IPS DF 6.9 (cell line): ENCODE measurements at regions not wholly inside any gene's neighbourhood (a gene's known extent, or its start where the extent isn't known, plus 50 kb on each side); places are given as distances from the start of the nearest gene placed in this dataset.
"Not testable (repeated sequence)": the region's sequence is repeated elsewhere in the genome, so short reads cannot be mapped to it uniquely, and the experiment has no call there.

Experiments used
- DNase-seq: peaks from one replicate; pipeline ENCODE4 v3.0.0-alpha.2; 2013; ENCODE audit warnings: low read depth, low spot score
- H3K27ac ChIP-seq: one replicate; pipeline ENCODE4 v1.5.1; 2013; ENCODE audit warnings: low read length, control low read depth
- H3K27me3 ChIP-seq: 2 replicates; pipeline ENCODE4 v1.6.1; 2013; ENCODE audit warnings: mild to moderate bottlenecking, low read length; ENCODE audit not compliant: control insufficient read depth, insufficient read depth
- H3K36me3 ChIP-seq: 2 replicates; pipeline ENCODE4 v1.6.1; 2013; ENCODE audit warnings: low read length; ENCODE audit not compliant: control insufficient read depth, insufficient read depth
- H3K4me1 ChIP-seq: 2 replicates; pipeline ENCODE4 v1.6.1; 2013; ENCODE audit warnings: low read length; ENCODE audit not compliant: control insufficient read depth, insufficient read depth
- H3K4me3 ChIP-seq: 2 replicates; pipeline ENCODE4 v1.5.1; 2013; ENCODE audit warnings: mild to moderate bottlenecking, low read length
- H3K9me3 ChIP-seq: 2 replicates; pipeline ENCODE4 v1.6.1; 2013; ENCODE audit warnings: low read length, inconsistent platforms; ENCODE audit not compliant: control insufficient read depth, insufficient read depth
- WGBS: extraction: QIAGEN DNeasy Blood & Tissue Kit; methylation state at CpG from one replicate; pipeline ENCODE4 v1.1.7; 2013; ENCODE audit warnings: mixed read lengths, missing lambda C conversion rate; ENCODE audit not compliant: insufficient read length, insufficient coverage; 5-methylcytosine and 5-hydroxymethylcytosine counted together

- not testable (repeated sequence) for H3K4me3 ChIP-seq, H3K36me3 ChIP-seq, H3K4me1 ChIP-seq, H3K27ac ChIP-seq, H3K27me3 ChIP-seq, H3K9me3 ChIP-seq, DNase-seq
- no CpG with 5 or more reads among the region's 3 CpGs for WGBS
Measured at GRCh38 chr5:85588268-85588667, 1029.5 kb upstream of the COX7C start.

- no CpG with 5 or more reads among the region's 2 CpGs for WGBS
- no peaks in the 10 kb centered on the region for H3K4me1 ChIP-seq
- H3K36me3 ChIP-seq, result no peaks in the 10 kb centered on the region
- H3K27me3 ChIP-seq, result no peaks in the 10 kb centered on the region
- H3K4me3 ChIP-seq, result no peak overlapping the region
- no peak overlapping the region for H3K27ac ChIP-seq
- no peak for DNase-seq
- no peaks in the 10 kb centered on the region for H3K9me3 ChIP-seq
Measured at GRCh38 chr5:85590764-85591163, 1027.0 kb upstream of the COX7C start.

- no peak overlapping the region for H3K27ac ChIP-seq
- DNase-seq, result no peak
- no peaks in the 10 kb centered on the region for H3K27me3 ChIP-seq
- H3K36me3 ChIP-seq, result no peaks in the 10 kb centered on the region
- no peaks in the 10 kb centered on the region for H3K9me3 ChIP-seq
- H3K4me1 ChIP-seq, result no peaks in the 10 kb centered on the region
- no peak overlapping the region for H3K4me3 ChIP-seq
- WGBS, result no CpG with 5 or more reads among the region's 3 CpGs
Measured at GRCh38 chr5:85591311-85591710, 1026.4 kb upstream of the COX7C start.

GRCh38 chr5:85602843-85603242 lies 1014.9 kb upstream of the COX7C start:
- H3K36me3 ChIP-seq, result no peaks in the 10 kb centered on the region
- H3K4me3 ChIP-seq, result no peak overlapping the region
- DNase-seq, result no peak
- H3K4me1 ChIP-seq, result no peaks in the 10 kb centered on the region
- H3K27ac ChIP-seq, result no peak overlapping the region
- H3K9me3 ChIP-seq, result no peaks in the 10 kb centered on the region
- 100% methylated on average over 1 of the region's 1 CpG for WGBS
- no peaks in the 10 kb centered on the region for H3K27me3 ChIP-seq

GRCh38 chr5:85604378-85604777 lies 1013.4 kb upstream of the COX7C start:
- Histone ChIP-seq H3K9me3 (no peaks in the 10 kb centered on the region), H3K4me1 (no peaks in the 10 kb centered on the region), H3K36me3 (no peaks in the 10 kb centered on the region), H3K27ac (no peak overlapping the region), H3K4me3 (no peak overlapping the region), H3K27me3 (no peaks in the 10 kb centered on the region)
- WGBS, result no CpG with 5 or more reads among the region's 1 CpG
- no peak for DNase-seq

GRCh38 chr5:85604786-85605185 lies 1013.0 kb upstream of the COX7C start:
- H3K4me1 ChIP-seq, result no peaks in the 10 kb centered on the region
- WGBS, result no CpG with 5 or more reads among the region's 4 CpGs

GRCh38 chr5:85605381-85605780 lies 1012.4 kb upstream of the COX7C start:
- no peaks in the 10 kb centered on the region for H3K27me3 ChIP-seq
- no peaks in the 10 kb centered on the region for H3K36me3 ChIP-seq
- no peak overlapping the region for H3K4me3 ChIP-seq
- no peak overlapping the region for H3K27ac ChIP-seq
- DNase-seq, result no peak
- no peaks in the 10 kb centered on the region for H3K4me1 ChIP-seq
- H3K9me3 ChIP-seq, result no peaks in the 10 kb centered on the region

More at GRCh38 chr5:85604786-85605185, 1013.0 kb upstream of the COX7C start:
- Histone ChIP-seq H3K36me3 (no peaks in the 10 kb centered on the region), H3K27ac (no peak overlapping the region), H3K27me3 (no peaks in the 10 kb centered on the region), H3K9me3 (no peaks in the 10 kb centered on the region), H3K4me3 (no peak overlapping the region)
- DNase-seq, result no peak

- Histone ChIP-seq H3K9me3 (no peaks in the 10 kb centered on the region), H3K27me3 (no peaks in the 10 kb centered on the region), H3K4me3 (no peak overlapping the region), H3K36me3 (no peaks in the 10 kb centered on the region), H3K4me1 (no peaks in the 10 kb centered on the region), H3K27ac (no peak overlapping the region)
- DNase-seq, result no peak
- WGBS, result no CpG with 5 or more reads among the region's 3 CpGs
Measured at GRCh38 chr5:85614489-85614888, 1003.3 kb upstream of the COX7C start.

- Histone ChIP-seq H3K36me3 (no peaks in the 10 kb centered on the region), H3K27ac (no peak overlapping the region), H3K9me3 (no peaks in the 10 kb centered on the region), H3K27me3 (no peaks in the 10 kb centered on the region), H3K4me3 (no peak overlapping the region), H3K4me1 (no peaks in the 10 kb centered on the region)
- DNase-seq, result no peak
- no CpG with 5 or more reads among the region's 2 CpGs for WGBS
Measured at GRCh38 chr5:85621668-85622067, 996.1 kb upstream of the COX7C start.

- Histone ChIP-seq H3K4me1 (no peaks in the 10 kb centered on the region), H3K4me3 (no peak overlapping the region), H3K27ac (no peak overlapping the region), H3K9me3 (no peaks in the 10 kb centered on the region), H3K27me3 (no peaks in the 10 kb centered on the region), H3K36me3 (no peaks in the 10 kb centered on the region)
- DNase-seq, result no peak
Measured at GRCh38 chr5:85628153-85628552, 989.6 kb upstream of the COX7C start.

GRCh38 chr5:85638495-85639125 lies 979.1 kb upstream of the COX7C start:
- H3K27ac ChIP-seq, H3K27me3 ChIP-seq, H3K36me3 ChIP-seq, DNase-seq, H3K4me3 ChIP-seq, H3K9me3 ChIP-seq, H3K4me1 ChIP-seq: not testable (repeated sequence)
- WGBS, result no CpG with 5 or more reads among the region's 25 CpGs
